Astrocyte (in vitro differentiated cells and primary cell): ENCODE measurements at regions not wholly inside any gene's neighbourhood (a gene's known extent, or its start where the extent isn't known, plus 50 kb on each side); places are given as distances from the start of the nearest gene placed in this dataset.

Experiments used
- EZH2 ChIP-seq: IDR thresholded peaks from 2 replicates; pipeline ENCODE4 v1.6.1; 2012; ENCODE audit warnings: mild to moderate bottlenecking, low read length, inconsistent platforms; ENCODE audit not compliant: insufficient read depth
- TF ChIP-seq, protein P1 (sequence below): IDR thresholded peaks from 2 replicates; pipeline ENCODE4 v1.5.1; 2011; ENCODE audit warnings: low read depth, mild to moderate bottlenecking, inconsistent platforms, low read length, moderate library complexity; ENCODE audit not compliant: insufficient read depth

DNA sequence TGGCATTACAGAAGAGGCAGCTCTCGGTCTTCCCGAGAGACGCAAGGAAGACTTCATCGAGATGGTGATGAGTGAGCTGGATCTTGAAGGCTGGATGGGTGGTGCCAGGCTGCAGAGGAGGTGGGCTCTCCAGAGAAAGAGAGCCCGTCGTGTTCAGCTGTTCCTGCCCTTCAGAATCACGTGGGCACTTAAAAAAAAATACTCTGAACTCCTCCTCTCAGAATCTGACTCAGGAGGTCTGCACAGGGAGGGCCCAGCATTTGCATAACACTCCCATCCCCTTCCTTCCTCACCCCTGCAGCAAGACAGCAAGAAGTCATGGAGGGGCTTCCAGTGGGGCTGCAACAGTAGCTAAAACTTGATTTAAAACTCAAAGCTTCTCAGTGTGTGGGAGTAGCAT is 203.0 kb downstream of the ATPSCKMT start:
- TF ChIP-seq, protein P1, sequence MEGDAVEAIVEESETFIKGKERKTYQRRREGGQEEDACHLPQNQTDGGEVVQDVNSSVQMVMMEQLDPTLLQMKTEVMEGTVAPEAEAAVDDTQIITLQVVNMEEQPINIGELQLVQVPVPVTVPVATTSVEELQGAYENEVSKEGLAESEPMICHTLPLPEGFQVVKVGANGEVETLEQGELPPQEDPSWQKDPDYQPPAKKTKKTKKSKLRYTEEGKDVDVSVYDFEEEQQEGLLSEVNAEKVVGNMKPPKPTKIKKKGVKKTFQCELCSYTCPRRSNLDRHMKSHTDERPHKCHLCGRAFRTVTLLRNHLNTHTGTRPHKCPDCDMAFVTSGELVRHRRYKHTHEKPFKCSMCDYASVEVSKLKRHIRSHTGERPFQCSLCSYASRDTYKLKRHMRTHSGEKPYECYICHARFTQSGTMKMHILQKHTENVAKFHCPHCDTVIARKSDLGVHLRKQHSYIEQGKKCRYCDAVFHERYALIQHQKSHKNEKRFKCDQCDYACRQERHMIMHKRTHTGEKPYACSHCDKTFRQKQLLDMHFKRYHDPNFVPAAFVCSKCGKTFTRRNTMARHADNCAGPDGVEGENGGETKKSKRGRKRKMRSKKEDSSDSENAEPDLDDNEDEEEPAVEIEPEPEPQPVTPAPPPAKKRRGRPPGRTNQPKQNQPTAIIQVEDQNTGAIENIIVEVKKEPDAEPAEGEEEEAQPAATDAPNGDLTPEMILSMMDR, result no peak
- TF ChIP-seq EZH2, result no peak
